A673 (cell line): ENCODE measurements at regions not wholly inside any gene's neighbourhood (a gene's known extent, or its start where the extent isn't known, plus 50 kb on each side); places are given as distances from the start of the nearest gene placed in this dataset.

Experiments used
- EZH2 ChIP-seq: fragments of 200-600 bp; sonication (generic); IDR thresholded peaks from 2 replicates; pipeline ENCODE4 v1.6.1; 2017; ENCODE audit warnings: borderline replicate concordance, low read depth, mild to moderate bottlenecking, mixed read lengths, antibody characterized with exemption, low read length; ENCODE audit not compliant: poor library complexity, severe bottlenecking
- TF ChIP-seq, protein P1 (sequence below): fragments of 300-800, 200-600 bp; sonication (generic); conservative IDR thresholded peaks from 2 replicates; pipeline ENCODE4 v1.5.1; 2017; ENCODE audit warnings: low read depth, mild to moderate bottlenecking, antibody characterized with exemption, low read length, moderate library complexity, mixed read lengths

DNA sequence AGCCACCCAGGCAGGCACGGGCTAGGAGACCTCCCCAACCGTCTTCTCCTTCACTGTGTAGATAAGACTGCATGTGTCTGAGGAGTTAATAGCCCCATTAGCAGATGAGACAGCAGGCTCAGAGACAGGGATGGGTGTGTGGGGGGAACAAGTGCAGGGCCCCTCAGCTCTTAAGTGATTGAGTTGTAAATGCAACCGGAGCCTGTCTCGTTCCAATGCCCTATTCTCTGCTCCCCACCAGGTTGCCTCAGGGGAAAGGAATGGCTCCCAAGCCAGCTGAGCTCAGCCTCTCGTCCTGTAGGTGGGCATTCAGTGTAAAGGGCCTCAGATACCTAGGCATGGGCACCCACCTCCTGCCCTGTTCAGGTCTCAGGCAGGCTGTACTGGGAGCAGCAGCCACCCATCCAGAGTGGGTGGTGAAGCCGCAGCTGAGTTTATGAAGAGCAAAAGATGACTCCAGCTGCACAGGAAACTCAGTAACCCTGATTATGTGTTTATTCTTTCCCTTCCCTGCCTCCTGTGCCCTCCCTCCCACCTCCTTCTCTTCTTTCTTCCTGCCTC is 87.3 kb downstream of the PJA1 start:
- TF ChIP-seq, protein P1, sequence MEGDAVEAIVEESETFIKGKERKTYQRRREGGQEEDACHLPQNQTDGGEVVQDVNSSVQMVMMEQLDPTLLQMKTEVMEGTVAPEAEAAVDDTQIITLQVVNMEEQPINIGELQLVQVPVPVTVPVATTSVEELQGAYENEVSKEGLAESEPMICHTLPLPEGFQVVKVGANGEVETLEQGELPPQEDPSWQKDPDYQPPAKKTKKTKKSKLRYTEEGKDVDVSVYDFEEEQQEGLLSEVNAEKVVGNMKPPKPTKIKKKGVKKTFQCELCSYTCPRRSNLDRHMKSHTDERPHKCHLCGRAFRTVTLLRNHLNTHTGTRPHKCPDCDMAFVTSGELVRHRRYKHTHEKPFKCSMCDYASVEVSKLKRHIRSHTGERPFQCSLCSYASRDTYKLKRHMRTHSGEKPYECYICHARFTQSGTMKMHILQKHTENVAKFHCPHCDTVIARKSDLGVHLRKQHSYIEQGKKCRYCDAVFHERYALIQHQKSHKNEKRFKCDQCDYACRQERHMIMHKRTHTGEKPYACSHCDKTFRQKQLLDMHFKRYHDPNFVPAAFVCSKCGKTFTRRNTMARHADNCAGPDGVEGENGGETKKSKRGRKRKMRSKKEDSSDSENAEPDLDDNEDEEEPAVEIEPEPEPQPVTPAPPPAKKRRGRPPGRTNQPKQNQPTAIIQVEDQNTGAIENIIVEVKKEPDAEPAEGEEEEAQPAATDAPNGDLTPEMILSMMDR: no peak
- TF ChIP-seq EZH2: no peak
